ENCODE measurements at regions not wholly inside any gene's neighbourhood (a gene's known extent, or its start where the extent isn't known, plus 50 kb on each side); places are given as distances from the start of the nearest gene placed in this dataset.

DNA sequence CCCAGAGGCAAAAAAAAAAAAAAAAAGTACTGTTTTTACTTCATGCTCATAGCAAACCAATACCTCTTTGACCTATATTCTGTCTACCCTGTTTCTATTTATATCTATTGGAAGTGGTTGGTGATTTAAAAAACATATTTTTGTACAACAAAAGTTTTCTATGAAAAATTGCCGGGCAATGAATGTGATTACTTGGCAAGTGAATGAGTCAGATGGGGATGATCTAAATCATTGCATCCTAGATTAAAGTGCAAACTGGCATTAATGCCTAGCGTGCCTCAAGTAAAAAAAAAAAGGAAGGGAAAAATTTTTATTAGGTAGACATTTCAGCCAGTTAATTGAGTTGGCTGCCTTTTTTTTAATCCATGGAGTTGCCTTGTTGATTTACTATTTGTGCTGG, 500.6 kb downstream of the KCTD12 start:
- TF ChIP-seq, protein P1, sequence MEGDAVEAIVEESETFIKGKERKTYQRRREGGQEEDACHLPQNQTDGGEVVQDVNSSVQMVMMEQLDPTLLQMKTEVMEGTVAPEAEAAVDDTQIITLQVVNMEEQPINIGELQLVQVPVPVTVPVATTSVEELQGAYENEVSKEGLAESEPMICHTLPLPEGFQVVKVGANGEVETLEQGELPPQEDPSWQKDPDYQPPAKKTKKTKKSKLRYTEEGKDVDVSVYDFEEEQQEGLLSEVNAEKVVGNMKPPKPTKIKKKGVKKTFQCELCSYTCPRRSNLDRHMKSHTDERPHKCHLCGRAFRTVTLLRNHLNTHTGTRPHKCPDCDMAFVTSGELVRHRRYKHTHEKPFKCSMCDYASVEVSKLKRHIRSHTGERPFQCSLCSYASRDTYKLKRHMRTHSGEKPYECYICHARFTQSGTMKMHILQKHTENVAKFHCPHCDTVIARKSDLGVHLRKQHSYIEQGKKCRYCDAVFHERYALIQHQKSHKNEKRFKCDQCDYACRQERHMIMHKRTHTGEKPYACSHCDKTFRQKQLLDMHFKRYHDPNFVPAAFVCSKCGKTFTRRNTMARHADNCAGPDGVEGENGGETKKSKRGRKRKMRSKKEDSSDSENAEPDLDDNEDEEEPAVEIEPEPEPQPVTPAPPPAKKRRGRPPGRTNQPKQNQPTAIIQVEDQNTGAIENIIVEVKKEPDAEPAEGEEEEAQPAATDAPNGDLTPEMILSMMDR (IDR thresholded peaks at IDR 0.05; ENCODE audit: insufficient read depth, low read length), result no peak
- TF ChIP-seq POLR2AphosphoS5 (IDR thresholded peaks at IDR 0.05; ENCODE audit: low read depth), result no peak
- TF ChIP-seq, protein P2, sequence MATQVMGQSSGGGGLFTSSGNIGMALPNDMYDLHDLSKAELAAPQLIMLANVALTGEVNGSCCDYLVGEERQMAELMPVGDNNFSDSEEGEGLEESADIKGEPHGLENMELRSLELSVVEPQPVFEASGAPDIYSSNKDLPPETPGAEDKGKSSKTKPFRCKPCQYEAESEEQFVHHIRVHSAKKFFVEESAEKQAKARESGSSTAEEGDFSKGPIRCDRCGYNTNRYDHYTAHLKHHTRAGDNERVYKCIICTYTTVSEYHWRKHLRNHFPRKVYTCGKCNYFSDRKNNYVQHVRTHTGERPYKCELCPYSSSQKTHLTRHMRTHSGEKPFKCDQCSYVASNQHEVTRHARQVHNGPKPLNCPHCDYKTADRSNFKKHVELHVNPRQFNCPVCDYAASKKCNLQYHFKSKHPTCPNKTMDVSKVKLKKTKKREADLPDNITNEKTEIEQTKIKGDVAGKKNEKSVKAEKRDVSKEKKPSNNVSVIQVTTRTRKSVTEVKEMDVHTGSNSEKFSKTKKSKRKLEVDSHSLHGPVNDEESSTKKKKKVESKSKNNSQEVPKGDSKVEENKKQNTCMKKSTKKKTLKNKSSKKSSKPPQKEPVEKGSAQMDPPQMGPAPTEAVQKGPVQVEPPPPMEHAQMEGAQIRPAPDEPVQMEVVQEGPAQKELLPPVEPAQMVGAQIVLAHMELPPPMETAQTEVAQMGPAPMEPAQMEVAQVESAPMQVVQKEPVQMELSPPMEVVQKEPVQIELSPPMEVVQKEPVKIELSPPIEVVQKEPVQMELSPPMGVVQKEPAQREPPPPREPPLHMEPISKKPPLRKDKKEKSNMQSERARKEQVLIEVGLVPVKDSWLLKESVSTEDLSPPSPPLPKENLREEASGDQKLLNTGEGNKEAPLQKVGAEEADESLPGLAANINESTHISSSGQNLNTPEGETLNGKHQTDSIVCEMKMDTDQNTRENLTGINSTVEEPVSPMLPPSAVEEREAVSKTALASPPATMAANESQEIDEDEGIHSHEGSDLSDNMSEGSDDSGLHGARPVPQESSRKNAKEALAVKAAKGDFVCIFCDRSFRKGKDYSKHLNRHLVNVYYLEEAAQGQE (IDR thresholded peaks at IDR 0.05; ENCODE audit: insufficient replicate concordance, low read depth), result no peak
